ENCODE measurements at regions not wholly inside any gene's neighbourhood (a gene's known extent, or its start where the extent isn't known, plus 50 kb on each side); places are given as distances from the start of the nearest gene placed in this dataset.

- no peak for TF ChIP-seq CTCF (IDR thresholded peaks at IDR 0.05; ENCODE audit: low read depth, low read length)
These were observed 107.7 kb downstream of the SIPA1L2 start for GRCh38 chr1:232522189-232522588.

DNA sequence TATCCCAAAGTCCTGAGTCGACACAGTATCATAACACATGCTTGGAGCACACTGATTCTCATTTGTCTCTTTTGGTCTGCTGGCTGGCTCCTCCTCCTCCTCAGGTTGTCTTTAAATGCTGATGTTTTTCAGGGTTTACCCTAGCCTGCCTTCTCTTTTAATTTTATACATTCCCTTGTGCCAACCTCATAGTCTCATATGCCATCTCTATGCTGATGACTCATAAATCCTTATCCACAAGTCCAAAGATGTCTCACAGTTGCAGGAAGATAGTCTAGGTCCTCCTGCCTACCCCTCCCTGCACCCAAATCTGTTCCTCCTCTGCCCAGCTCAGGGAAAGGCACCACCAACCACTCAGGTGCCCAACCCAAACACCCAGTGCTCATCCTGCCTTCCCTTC, 108.3 kb downstream of the SIPA1L2 start:
- H3K4me3 ChIP-seq (ENCODE audit: low read depth, low read length): no peak overlapping the region
- TF ChIP-seq CTCF (IDR thresholded peaks at IDR 0.05; ENCODE audit: low read depth, low read length): no peak

More at GRCh38 chr1:232522189-232522588, 107.7 kb downstream of the SIPA1L2 start:
- no peak overlapping the region for H3K4me3 ChIP-seq (ENCODE audit: low read depth, low read length)

- no peak for TF ChIP-seq CTCF (IDR thresholded peaks at IDR 0.05; ENCODE audit: low read depth, low read length)
- no peak overlapping the region for H3K4me3 ChIP-seq (ENCODE audit: low read depth, low read length)
These were observed 110.7 kb downstream of the SIPA1L2 start for GRCh38 chr1:232519186-232519585.

- no peak overlapping the region for H3K4me3 ChIP-seq (ENCODE audit: low read depth, low read length)
- TF ChIP-seq CTCF (IDR thresholded peaks at IDR 0.05; ENCODE audit: low read depth, low read length): no peak
These were observed 111.6 kb downstream of the SIPA1L2 start for GRCh38 chr1:232518349-232518748.

- no peak overlapping the region for H3K4me3 ChIP-seq (ENCODE audit: low read depth, low read length)
- TF ChIP-seq CTCF (IDR thresholded peaks at IDR 0.05; ENCODE audit: low read depth, low read length): no peak
These were observed 112.7 kb downstream of the SIPA1L2 start for GRCh38 chr1:232517204-232517603.

GRCh38 chr1:232515706-232516105, 114.2 kb downstream of the SIPA1L2 start:
- no peak for TF ChIP-seq CTCF (IDR thresholded peaks at IDR 0.05; ENCODE audit: low read depth, low read length)
- no peak overlapping the region for H3K4me3 ChIP-seq (ENCODE audit: low read depth, low read length)

- no peak overlapping the region for H3K4me3 ChIP-seq (ENCODE audit: low read depth, low read length)
- no peak for TF ChIP-seq CTCF (IDR thresholded peaks at IDR 0.05; ENCODE audit: low read depth, low read length)
These were observed 117.2 kb downstream of the SIPA1L2 start for GRCh38 chr1:232512712-232513111.

Data from WI38 (cell line).